Tibial artery (tissue), 4 donors: ENCODE measurements at regions not wholly inside any gene's neighbourhood (a gene's known extent, or its start where the extent isn't known, plus 50 kb on each side); places are given as distances from the start of the nearest gene placed in this dataset.

Experiments used
- DNase-seq, 2 donors: peaks; one replicate each; pipeline ENCODE4 v3.0.0-alpha.2; 2019
- H3K27ac ChIP-seq, 2 donors: fragments of 200-600 bp; sonication (generic) in 1 of 2; 1 replicate in 1 of 2; 2 replicates in 1 of 2; pipeline ENCODE4 v1.5.1; 2018 to 2019; ENCODE audit warnings: mild to moderate bottlenecking in 1 of 2
- H3K27me3 ChIP-seq, 2 donors: fragments of 200-600 bp; sonication (generic) in 1 of 2; one replicate each; pipeline versions ENCODE4 v1.5.1 to v1.6.0; 2016 to 2019
- H3K36me3 ChIP-seq, 3 donors: fragments of 200-600 bp; sonication (generic) in 2 of 3; one replicate each; pipeline ENCODE4 v1.5.1; 2016 to 2019; ENCODE audit warnings: mild to moderate bottlenecking in 2 of 3
- H3K4me1 ChIP-seq, 4 donors: fragments of 200-600 bp; sonication (generic) in 2 of 4; 1 replicate in 3 of 4; 2 replicates in 1 of 4; pipeline ENCODE4 v1.5.1; 2016 to 2019
- H3K4me3 ChIP-seq, 2 donors: fragments of 200-600 bp; sonication (generic) in 1 of 2; 1 replicate in 1 of 2; 2 replicates in 1 of 2; pipeline ENCODE4 v1.5.1; 2018 to 2019; ENCODE audit warnings: mild to moderate bottlenecking in 2 of 2
- H3K9me3 ChIP-seq, 3 donors: fragments of 200-600 bp; sonication (generic) in 1 of 3; one replicate each; pipeline ENCODE4 v1.5.1; 2016 to 2019
- CTCF ChIP-seq, 2 experiments: fragments of 200-600 bp in 1 of 2; fragments of 450-650 bp in 1 of 2; IDR thresholded peaks; one replicate each; pipeline ENCODE4 v1.5.1; 2017 to 2019; ENCODE audit warnings: antibody characterized with exemption in 2 of 2, mild to moderate bottlenecking in 1 of 2, moderate library complexity in 1 of 2
- intact Hi-C: fragments of 100-400 bp; cut with DNase I; formaldehyde crosslinking; loops from one replicate; pipeline ENCODE4 v1.15.0; 2023; ENCODE audit warnings: low total_unique reads

- no peaks in the 10 kb centered on the region for H3K4me1 ChIP-seq
- no peak overlapping the region for H3K27ac ChIP-seq
- DNase-seq, result no peak
- no peaks in the 10 kb centered on the region for H3K27me3 ChIP-seq
- no peaks in the 10 kb centered on the region for H3K9me3 ChIP-seq
- TF ChIP-seq CTCF (IDR thresholded peaks at IDR 0.05), result no peak
- intact Hi-C loops, result no loop called here
- H3K36me3 ChIP-seq, result no peaks in the 10 kb centered on the region
- H3K4me3 ChIP-seq, result no peak overlapping the region
These were observed 325.0 kb upstream of the EMCN start for GRCh38 chr4:100842856-100843255.

- no peak for TF ChIP-seq CTCF (IDR thresholded peaks at IDR 0.05)
- no peak overlapping the region for H3K4me3 ChIP-seq
These were observed 324.1 kb upstream of the EMCN start for GRCh38 chr4:100841911-100842310.

GRCh38 chr4:100839712-100840111, 321.9 kb upstream of the EMCN start:
- intact Hi-C loops, result no loop called here
- H3K4me3 ChIP-seq, result no peak overlapping the region
- no peaks in the 10 kb centered on the region for H3K27me3 ChIP-seq
- H3K36me3 ChIP-seq, result no peaks in the 10 kb centered on the region
- H3K9me3 ChIP-seq, result no peaks in the 10 kb centered on the region
- no peak overlapping the region for H3K27ac ChIP-seq
- no peak for TF ChIP-seq CTCF (IDR thresholded peaks at IDR 0.05)
- no peaks in the 10 kb centered on the region for H3K4me1 ChIP-seq
- DNase-seq, result no peak

More at GRCh38 chr4:100841911-100842310, 324.1 kb upstream of the EMCN start:
- Histone ChIP-seq H3K4me1 (no peaks in the 10 kb centered on the region), H3K27me3 (no peaks in the 10 kb centered on the region), H3K9me3 (no peaks in the 10 kb centered on the region), H3K27ac (no peak overlapping the region), H3K36me3 (no peaks in the 10 kb centered on the region)
- DNase-seq, result no peak
- intact Hi-C loops, result no loop called here

GRCh38 chr4:100838286-100838685, 320.5 kb upstream of the EMCN start:
- Histone ChIP-seq H3K27me3 (no peaks in the 10 kb centered on the region), H3K27ac (no peak overlapping the region), H3K9me3 (no peaks in the 10 kb centered on the region), H3K4me1 (no peaks in the 10 kb centered on the region), H3K4me3 (no peak overlapping the region), H3K36me3 (no peaks in the 10 kb centered on the region)
- DNase-seq, result no peak
- no peak for TF ChIP-seq CTCF (IDR thresholded peaks at IDR 0.05)
- intact Hi-C loops, result no loop called here

GRCh38 chr4:100836929-100837328, 319.1 kb upstream of the EMCN start:
- no peaks in the 10 kb centered on the region for H3K27me3 ChIP-seq
- no peak for DNase-seq
- intact Hi-C loops, result no loop called here
- no peaks in the 10 kb centered on the region for H3K9me3 ChIP-seq
- H3K4me3 ChIP-seq, result no peak overlapping the region
- H3K36me3 ChIP-seq, result no peaks in the 10 kb centered on the region
- H3K4me1 ChIP-seq, result no peaks in the 10 kb centered on the region
- TF ChIP-seq CTCF (IDR thresholded peaks at IDR 0.05), result no peak
- no peak overlapping the region for H3K27ac ChIP-seq

GRCh38 chr4:100834616-100835015, 316.8 kb upstream of the EMCN start:
- H3K27ac ChIP-seq, result no peak overlapping the region
- no peak for TF ChIP-seq CTCF (IDR thresholded peaks at IDR 0.05)
- intact Hi-C loops, result no loop called here
- no peaks in the 10 kb centered on the region for H3K9me3 ChIP-seq
- H3K4me1 ChIP-seq, result peaks cover 0 to 8% (median 0%) of the 10 kb centered on the region in 4 donors
- no peaks in the 10 kb centered on the region for H3K36me3 ChIP-seq
- no peak overlapping the region for H3K4me3 ChIP-seq
- DNase-seq, result no peak
- no peaks in the 10 kb centered on the region for H3K27me3 ChIP-seq
